ENCODE measurements at regions not wholly inside any gene's neighbourhood (a gene's known extent, or its start where the extent isn't known, plus 50 kb on each side); places are given as distances from the start of the nearest gene placed in this dataset.

DNA sequence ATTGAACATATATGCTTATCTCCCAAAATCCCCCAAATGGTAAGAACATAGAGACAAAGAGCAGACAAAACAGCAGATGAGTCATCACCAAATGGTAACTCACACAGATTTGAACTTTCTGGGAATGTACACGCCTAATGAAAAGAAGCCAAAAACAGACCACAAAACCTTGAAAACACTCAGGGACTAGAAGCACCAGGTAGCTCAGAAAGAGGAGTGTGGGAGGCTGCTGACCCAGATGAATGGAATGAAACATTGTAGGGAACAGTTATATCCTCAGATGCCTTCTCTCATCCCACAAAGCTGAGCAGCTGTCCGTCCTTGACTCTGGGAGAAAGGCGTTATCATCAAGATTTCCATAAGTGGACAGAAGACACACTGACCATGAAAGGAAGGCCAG is 307.0 kb upstream of the USP25 start:
- no peak for ATAC-seq (ENCODE audit: insufficient read depth, low FRiP score)
- H3K36me3 ChIP-seq (ENCODE audit: control insufficient read depth in 4 of 4, insufficient read depth in 4 of 4, low read length in 4 of 4) = no peaks in the 10 kb centered on the region
- H3K9ac ChIP-seq (ENCODE audit: insufficient read depth in 1 of 2, low read length in 2 of 2) = no peak overlapping the region
- no peaks in the 10 kb centered on the region for H3K4me1 ChIP-seq (ENCODE audit: control insufficient read depth in 5 of 5, insufficient read depth in 5 of 5, low read length in 5 of 5)
- no peak for DNase-seq
- no peaks in the 10 kb centered on the region for H3K27me3 ChIP-seq (ENCODE audit: control insufficient read depth in 3 of 3, insufficient read depth in 3 of 3, low read length in 2 of 3)
- H3K9me3 ChIP-seq (ENCODE audit: control insufficient read depth in 4 of 4, insufficient read depth in 3 of 4, low read length in 3 of 4) = peaks cover 0 to 2% (median 0%) of the 10 kb centered on the region in 4 donors
- TF ChIP-seq, protein P1, sequence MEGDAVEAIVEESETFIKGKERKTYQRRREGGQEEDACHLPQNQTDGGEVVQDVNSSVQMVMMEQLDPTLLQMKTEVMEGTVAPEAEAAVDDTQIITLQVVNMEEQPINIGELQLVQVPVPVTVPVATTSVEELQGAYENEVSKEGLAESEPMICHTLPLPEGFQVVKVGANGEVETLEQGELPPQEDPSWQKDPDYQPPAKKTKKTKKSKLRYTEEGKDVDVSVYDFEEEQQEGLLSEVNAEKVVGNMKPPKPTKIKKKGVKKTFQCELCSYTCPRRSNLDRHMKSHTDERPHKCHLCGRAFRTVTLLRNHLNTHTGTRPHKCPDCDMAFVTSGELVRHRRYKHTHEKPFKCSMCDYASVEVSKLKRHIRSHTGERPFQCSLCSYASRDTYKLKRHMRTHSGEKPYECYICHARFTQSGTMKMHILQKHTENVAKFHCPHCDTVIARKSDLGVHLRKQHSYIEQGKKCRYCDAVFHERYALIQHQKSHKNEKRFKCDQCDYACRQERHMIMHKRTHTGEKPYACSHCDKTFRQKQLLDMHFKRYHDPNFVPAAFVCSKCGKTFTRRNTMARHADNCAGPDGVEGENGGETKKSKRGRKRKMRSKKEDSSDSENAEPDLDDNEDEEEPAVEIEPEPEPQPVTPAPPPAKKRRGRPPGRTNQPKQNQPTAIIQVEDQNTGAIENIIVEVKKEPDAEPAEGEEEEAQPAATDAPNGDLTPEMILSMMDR (IDR thresholded peaks at IDR 0.05; ENCODE audit: control extremely low read depth, extremely low read depth) = no peak
- H3K4me3 ChIP-seq = no peak overlapping the region
- H3K27ac ChIP-seq (ENCODE audit: low read depth in 1 of 2, low read length in 1 of 2) = no peak overlapping the region
- 59 to 88% methylated on average over 3 of the region's 3 CpGs for WGBS, 2 donors

DNA sequence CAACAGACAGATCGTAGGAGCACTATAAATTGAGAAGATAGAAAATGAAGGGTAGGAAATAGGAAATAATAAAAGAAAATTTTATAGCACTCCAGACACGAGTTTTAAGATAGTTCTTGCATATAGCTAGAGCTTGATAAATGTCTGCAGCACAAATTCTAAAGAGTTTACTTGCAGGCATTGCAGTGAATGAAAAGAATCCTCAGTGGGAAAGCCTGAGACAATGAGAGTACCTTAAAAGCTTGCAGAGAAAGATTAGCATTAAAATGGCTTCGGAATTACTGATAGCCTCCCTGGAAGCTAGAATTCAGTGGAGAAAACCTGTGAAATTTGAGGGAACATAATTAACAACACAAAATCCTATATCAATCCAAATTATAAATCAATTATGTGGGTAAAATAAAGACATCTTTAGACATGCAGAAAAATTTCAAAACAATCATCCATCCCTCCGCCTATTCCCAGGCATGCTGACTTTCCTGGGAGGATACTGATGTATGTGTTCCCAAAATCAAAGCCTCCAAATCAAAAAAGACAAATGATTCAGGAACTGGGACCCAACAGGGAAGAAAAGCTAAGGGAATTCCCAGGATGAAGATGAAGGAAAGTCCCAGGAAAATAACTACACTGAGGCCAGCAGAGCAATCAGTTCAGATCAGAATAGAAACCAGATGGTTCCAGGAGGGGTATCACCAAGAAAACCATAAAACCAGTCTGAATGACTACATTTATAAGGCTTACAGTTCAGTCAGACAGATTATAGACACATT is 305.9 kb upstream of the USP25 start:
- no peak for ATAC-seq (ENCODE audit: insufficient read depth, low FRiP score)
- H3K4me1 ChIP-seq (ENCODE audit: control insufficient read depth in 5 of 5, insufficient read depth in 5 of 5, low read length in 5 of 5) = no peaks in the 10 kb centered on the region
- H3K9me3 ChIP-seq (ENCODE audit: control insufficient read depth in 4 of 4, insufficient read depth in 3 of 4, low read length in 3 of 4) = peaks cover 0 to 2% (median 0%) of the 10 kb centered on the region in 4 donors
- no peak for DNase-seq
- WGBS, 2 donors = 81 to 82% methylated on average over 4 of the region's 4 CpGs
- H3K36me3 ChIP-seq (ENCODE audit: control insufficient read depth in 4 of 4, insufficient read depth in 4 of 4, low read length in 4 of 4) = no peaks in the 10 kb centered on the region
- H3K4me3 ChIP-seq = no peak overlapping the region
- no peak overlapping the region for H3K27ac ChIP-seq (ENCODE audit: low read depth in 1 of 2, low read length in 1 of 2)
- H3K9ac ChIP-seq (ENCODE audit: insufficient read depth in 1 of 2, low read length in 2 of 2) = no peak overlapping the region
- TF ChIP-seq, protein P1 (IDR thresholded peaks at IDR 0.05; ENCODE audit: control extremely low read depth, extremely low read depth) = no peak
- H3K27me3 ChIP-seq (ENCODE audit: control insufficient read depth in 3 of 3, insufficient read depth in 3 of 3, low read length in 2 of 3) = no peaks in the 10 kb centered on the region

DNA sequence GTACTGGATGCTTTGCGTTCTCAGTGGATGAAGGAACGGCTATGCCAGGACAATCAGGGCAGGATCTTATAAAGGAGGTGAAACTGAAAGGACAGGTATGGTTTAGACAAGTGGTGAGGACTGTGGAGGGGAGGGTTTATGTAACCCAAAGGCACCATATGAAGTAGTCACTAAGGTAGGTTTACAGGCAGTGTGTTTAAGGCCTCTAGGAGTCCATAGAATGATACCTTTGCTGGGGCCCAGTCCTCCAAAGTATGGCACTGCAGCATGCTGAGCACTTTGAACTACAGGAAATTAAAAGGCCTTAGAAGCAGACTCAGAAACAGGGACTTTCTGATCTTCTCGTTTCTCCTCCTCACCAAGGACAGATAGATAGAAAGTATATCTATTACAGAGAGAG is 304.7 kb upstream of the USP25 start:
- H3K27me3 ChIP-seq (ENCODE audit: control insufficient read depth in 3 of 3, insufficient read depth in 3 of 3, low read length in 2 of 3) = no peaks in the 10 kb centered on the region
- TF ChIP-seq, protein P1 (IDR thresholded peaks at IDR 0.05; ENCODE audit: control extremely low read depth, extremely low read depth) = no peak
- no peak overlapping the region for H3K9ac ChIP-seq (ENCODE audit: insufficient read depth in 1 of 2, low read length in 2 of 2)
- 86 to 87% methylated on average over 3 of the region's 3 CpGs for WGBS, 2 donors
- no peak for DNase-seq
- H3K4me3 ChIP-seq = no peak overlapping the region
- H3K9me3 ChIP-seq (ENCODE audit: control insufficient read depth in 4 of 4, insufficient read depth in 3 of 4, low read length in 3 of 4) = peaks cover 0 to 2% (median 0%) of the 10 kb centered on the region in 4 donors
- no peak overlapping the region for H3K27ac ChIP-seq (ENCODE audit: low read depth in 1 of 2, low read length in 1 of 2)
- no peaks in the 10 kb centered on the region for H3K36me3 ChIP-seq (ENCODE audit: control insufficient read depth in 4 of 4, insufficient read depth in 4 of 4, low read length in 4 of 4)
- H3K4me1 ChIP-seq (ENCODE audit: control insufficient read depth in 5 of 5, insufficient read depth in 5 of 5, low read length in 5 of 5) = peaks cover 0 to 3% (median 0%) of the 10 kb centered on the region in 5 donors
- no peak for ATAC-seq (ENCODE audit: insufficient read depth, low FRiP score)

Data from lung (tissue), 11 donors.